Psoas muscle (tissue), 7 donors: ENCODE measurements at regions not wholly inside any gene's neighbourhood (a gene's known extent, or its start where the extent isn't known, plus 50 kb on each side); places are given as distances from the start of the nearest gene placed in this dataset.
A peak's percentile ranks its signal among the peaks of the same experiment; 100 is the strongest.

Source experiments
- ATAC-seq, 4 donors: fragments of 200-7000 bp; cut with Tn5 transposase; one replicate each; pipeline ENCODE4 v1.9.1; 2020; ENCODE audit warnings: moderate library complexity in 3 of 4, mild to moderate bottlenecking in 2 of 4
- DNase-seq, 2 donors: peaks; one replicate each; pipeline ENCODE4 v3.0.0-alpha.2; 2020
- H3K27ac ChIP-seq: fragments of 200-600 bp; one replicate; pipeline ENCODE4 v1.8.0; 2022
- H3K27me3 ChIP-seq, 3 donors: fragments of 200-600 bp in 1 of 3; one replicate each; pipeline versions ENCODE4 v1.6.1 to v1.8.0; 2013 to 2022; ENCODE audit warnings: low read length in 2 of 3, mild to moderate bottlenecking in 2 of 3, moderate library complexity in 1 of 3; ENCODE audit not compliant: insufficient read depth in 3 of 3
- H3K36me3 ChIP-seq, 2 donors: fragments of 200-600 bp in 1 of 2; one replicate each; pipeline versions ENCODE4 v1.6.1 to v1.8.0; 2013 to 2022; ENCODE audit warnings: low read depth in 1 of 2, mild to moderate bottlenecking in 1 of 2, moderate library complexity in 1 of 2; ENCODE audit not compliant: insufficient read depth in 1 of 2
- H3K4me1 ChIP-seq: fragments of 200-600 bp; one replicate; pipeline ENCODE4 v1.8.0; 2022
- H3K4me3 ChIP-seq: fragments of 200-600 bp; one replicate; pipeline ENCODE4 v1.8.0; 2022; ENCODE audit warnings: mild to moderate bottlenecking
- H3K9me3 ChIP-seq: fragments of 200-600 bp; one replicate; pipeline ENCODE4 v1.8.0; 2022
- WGBS, 3 donors: extraction: QIAGEN DNeasy Blood & Tissue Kit; methylation state at CpG; one replicate each; pipeline versions ENCODE4 v1.1.6 to v1.1.7; 2013; 5-methylcytosine and 5-hydroxymethylcytosine counted together
- intact Hi-C, 2 donors: fragments of 100-400 bp; cut with DNase I; formaldehyde crosslinking; loops; one replicate each; pipeline versions ENCODE4 v1.11.0 to v1.14.2; 2022
- TF ChIP-seq, protein P1 (sequence below): fragments of 200-600 bp; IDR thresholded peaks from one replicate; pipeline ENCODE4 v1.8.0; 2022; ENCODE audit warnings: antibody characterized with exemption
- donor health status: healthy with polysubstance abuse.
- donor health status: DM: no; HTN: no; CAD: no; lungs with moderate emphysema.
- donor health status: Bipolar disorder and iron deficiency.
- donor health status: healthy.
- donor health status: DM: yes; HTN: yes; CAD: no.
- donor health status: DM: no; HTN: no; CAD: no.
- donor health status: DM: yes; HTN: yes; CAD: no.

DNA sequence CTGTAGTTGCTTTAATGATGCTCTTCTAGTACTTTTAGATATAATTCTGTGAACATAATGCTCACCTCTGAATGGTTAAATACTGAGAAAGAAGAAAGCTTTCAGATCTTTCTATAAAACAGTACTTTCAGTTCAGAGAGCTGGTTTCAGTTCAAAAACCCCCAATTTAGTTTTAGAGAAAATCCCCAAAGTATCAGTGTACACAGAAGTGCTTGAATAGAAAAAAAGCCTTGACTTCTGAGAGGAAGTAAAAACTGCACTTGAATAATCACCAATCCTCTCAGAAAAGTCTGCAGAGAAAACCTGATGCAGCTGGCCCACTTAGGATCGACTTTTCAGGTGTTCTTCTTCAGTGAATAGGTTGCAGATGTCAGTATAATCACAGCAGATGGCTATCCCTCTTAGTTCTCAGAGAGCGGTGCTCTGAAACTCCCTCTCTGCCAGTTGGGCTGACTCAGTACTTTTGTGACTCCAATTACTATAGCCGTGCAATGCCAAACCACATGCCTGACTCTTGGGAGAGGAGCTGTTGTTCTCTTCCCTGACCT, 616.3 kb downstream of the LRFN5 start:
- TF ChIP-seq, protein P1, sequence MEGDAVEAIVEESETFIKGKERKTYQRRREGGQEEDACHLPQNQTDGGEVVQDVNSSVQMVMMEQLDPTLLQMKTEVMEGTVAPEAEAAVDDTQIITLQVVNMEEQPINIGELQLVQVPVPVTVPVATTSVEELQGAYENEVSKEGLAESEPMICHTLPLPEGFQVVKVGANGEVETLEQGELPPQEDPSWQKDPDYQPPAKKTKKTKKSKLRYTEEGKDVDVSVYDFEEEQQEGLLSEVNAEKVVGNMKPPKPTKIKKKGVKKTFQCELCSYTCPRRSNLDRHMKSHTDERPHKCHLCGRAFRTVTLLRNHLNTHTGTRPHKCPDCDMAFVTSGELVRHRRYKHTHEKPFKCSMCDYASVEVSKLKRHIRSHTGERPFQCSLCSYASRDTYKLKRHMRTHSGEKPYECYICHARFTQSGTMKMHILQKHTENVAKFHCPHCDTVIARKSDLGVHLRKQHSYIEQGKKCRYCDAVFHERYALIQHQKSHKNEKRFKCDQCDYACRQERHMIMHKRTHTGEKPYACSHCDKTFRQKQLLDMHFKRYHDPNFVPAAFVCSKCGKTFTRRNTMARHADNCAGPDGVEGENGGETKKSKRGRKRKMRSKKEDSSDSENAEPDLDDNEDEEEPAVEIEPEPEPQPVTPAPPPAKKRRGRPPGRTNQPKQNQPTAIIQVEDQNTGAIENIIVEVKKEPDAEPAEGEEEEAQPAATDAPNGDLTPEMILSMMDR, result no peak
- no peak overlapping the region for H3K4me3 ChIP-seq
- H3K27ac ChIP-seq, result no peak overlapping the region
- H3K27me3 ChIP-seq, result no peaks in the 10 kb centered on the region
- DNase-seq (no peak), ATAC-seq (peak; percentile 90 to 98 (median 96))
- intact Hi-C loops, result no loop called here
- no peaks in the 10 kb centered on the region for H3K9me3 ChIP-seq
- 4 to 17% (median 6%) methylated on average over 3 of the region's 3 CpGs for WGBS, 3 donors
- no peaks in the 10 kb centered on the region for H3K36me3 ChIP-seq
- no peaks in the 10 kb centered on the region for H3K4me1 ChIP-seq

DNA sequence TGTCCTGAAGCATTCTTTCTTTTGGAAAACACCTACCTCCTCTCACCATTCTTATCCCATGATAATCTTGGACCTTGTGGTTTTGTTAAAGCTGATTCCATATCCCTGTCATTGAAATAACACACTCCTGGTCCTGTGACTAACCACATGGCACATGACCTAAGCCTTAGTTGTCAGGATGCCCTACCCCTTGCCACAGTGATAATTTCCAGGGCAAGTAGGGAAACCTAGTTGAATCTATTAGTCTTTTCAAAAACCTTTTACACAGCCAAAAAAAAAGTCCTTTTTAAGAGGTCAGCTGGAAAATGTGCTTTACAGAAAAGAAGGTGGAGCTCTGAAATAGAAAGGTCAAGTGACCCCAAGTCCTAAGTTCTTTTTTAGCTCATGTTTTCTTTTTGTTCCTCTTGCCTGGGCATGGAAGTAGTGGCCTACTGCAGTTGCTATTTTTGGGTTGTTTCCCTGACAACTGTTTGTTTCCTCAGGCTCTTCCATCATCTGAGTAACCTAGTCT, 608.4 kb downstream of the LRFN5 start:
- intact Hi-C loops, result no loop called here
- DNase-seq, result no peak

DNA sequence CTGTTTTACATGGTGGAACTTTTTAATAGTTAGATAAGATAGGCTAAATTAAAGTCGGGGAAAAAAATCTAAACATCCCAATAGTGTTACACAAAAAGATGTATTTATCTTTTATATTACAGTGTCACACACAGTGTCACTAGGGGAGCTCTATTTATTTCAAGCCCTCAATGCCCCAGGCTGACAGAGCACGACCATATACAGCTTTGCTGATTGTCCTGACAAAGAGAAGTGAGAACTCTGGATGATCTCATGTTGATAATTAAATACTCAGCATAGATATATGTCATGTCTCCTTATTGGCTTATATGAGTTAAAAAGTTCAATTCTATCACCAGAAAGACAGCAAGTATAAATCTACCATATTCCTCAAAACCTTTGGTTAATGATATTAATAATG, 594.3 kb downstream of the LRFN5 start:
- Histone ChIP-seq H3K4me1 (no peaks in the 10 kb centered on the region), H3K9me3 (no peaks in the 10 kb centered on the region), H3K27ac (no peak overlapping the region), H3K27me3 (no peaks in the 10 kb centered on the region), H3K36me3 (no peaks in the 10 kb centered on the region), H3K4me3 (no peak overlapping the region)
- WGBS, 3 donors, result 69 to 76% (median 71%) methylated on average over 2 of the region's 2 CpGs
- intact Hi-C loops, result no loop called here
- no peak for ATAC-seq
- TF ChIP-seq, protein P1, result no peak
- DNase-seq, result no peak

More for the DNA sequence above, 608.4 kb downstream of the LRFN5 start:
- Histone ChIP-seq H3K27ac (peak overlapping the region; percentile 30), H3K4me3 (no peak overlapping the region), H3K36me3 (no peaks in the 10 kb centered on the region), H3K27me3 (no peaks in the 10 kb centered on the region), H3K9me3 (no peaks in the 10 kb centered on the region), H3K4me1 (no peaks in the 10 kb centered on the region)
- TF ChIP-seq, protein P1, result no peak
- peak; percentile 77 to 85 (median 80) for ATAC-seq

DNA sequence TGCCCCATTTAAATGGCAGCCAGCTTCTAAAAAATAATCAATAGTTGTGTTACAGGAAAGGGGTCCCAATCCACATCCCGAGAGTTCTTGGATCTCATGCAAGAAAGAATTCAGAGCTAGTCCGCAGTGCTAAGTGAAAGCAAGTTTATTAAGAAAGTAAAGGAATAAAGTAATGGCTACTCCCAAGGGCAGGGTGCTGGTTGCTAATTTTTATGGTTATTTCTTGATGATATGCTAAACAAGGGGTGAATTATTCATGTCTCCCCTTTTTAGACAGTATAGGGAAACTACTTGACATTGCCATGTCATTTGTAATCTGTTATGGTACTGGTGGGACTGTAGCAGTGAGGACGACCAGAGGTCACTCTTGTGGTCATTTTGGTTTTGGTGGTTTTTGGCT, 591.3 kb downstream of the LRFN5 start:
- ATAC-seq (no peak), DNase-seq (no peak)
- Histone ChIP-seq H3K36me3 (no peaks in the 10 kb centered on the region), H3K4me1 (no peaks in the 10 kb centered on the region), H3K27me3 (no peaks in the 10 kb centered on the region), H3K27ac (no peak overlapping the region), H3K9me3 (no peaks in the 10 kb centered on the region), H3K4me3 (no peak overlapping the region)
- TF ChIP-seq, protein P1, result no peak
- intact Hi-C loops, result no loop called here
- WGBS, 3 donors, result 61 to 82% (median 80%) methylated on average over 3 of the region's 3 CpGs
